ENCODE measurements at regions not wholly inside any gene's neighbourhood (a gene's known extent, or its start where the extent isn't known, plus 50 kb on each side); places are given as distances from the start of the nearest gene placed in this dataset.
A peak's percentile ranks its signal among the peaks of the same experiment; 100 is the strongest.

DNA sequence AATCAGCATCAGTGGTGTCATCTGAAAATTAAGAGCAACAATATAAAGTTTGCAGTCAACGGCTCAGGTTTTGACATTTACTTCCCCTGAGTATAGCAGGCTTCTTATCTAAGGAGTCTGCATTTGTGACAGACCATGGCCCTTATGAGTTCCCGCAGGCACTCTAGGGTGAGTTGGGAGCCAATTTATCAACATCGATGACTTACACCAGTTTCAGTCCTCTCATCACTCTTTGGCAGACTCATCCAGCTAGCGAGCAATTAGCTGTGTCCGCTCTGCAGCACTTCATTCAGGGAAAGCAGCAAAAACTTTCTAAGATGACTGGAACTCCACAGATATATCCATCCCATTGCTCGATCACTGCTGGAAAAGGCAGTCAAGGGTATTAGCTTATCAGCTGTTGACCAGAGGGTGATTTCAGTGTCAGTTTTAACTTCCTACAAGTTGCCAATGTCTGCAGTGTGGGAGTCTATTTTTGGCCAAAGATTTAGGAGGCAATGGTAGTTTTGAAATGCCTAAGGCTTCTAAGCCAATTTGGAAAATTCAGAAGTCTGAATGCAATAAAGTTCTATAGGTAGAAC lies 625.1 kb upstream of the TENM3 start:
- no peak overlapping the region for H3K23ac ChIP-seq (ENCODE audit: low read depth, low read length, poor library complexity)
- no peak overlapping the region for H2BK12ac ChIP-seq (ENCODE audit: low read length)
- no CpG with 5 or more reads among the region's 6 CpGs for WGBS, 2 donors (ENCODE audit: extremely low coverage in 2 of 2, insufficient read length in 2 of 2, insufficient replicate concordance in 1 of 2)
- H3K27ac ChIP-seq (replicated peaks; ENCODE audit: low read length), result no peak overlapping the region
- H3K18ac ChIP-seq (ENCODE audit: low read length), result no peak overlapping the region
- no peaks in the 10 kb centered on the region for H3K36me3 ChIP-seq (replicated peaks in 1 of 2; ENCODE audit: control insufficient read depth in 2 of 2, insufficient read depth in 2 of 2, low read length in 2 of 2)
- no peak overlapping the region for H3K4ac ChIP-seq (ENCODE audit: low read length)
- no peaks in the 10 kb centered on the region for H3K27me3 ChIP-seq (ENCODE audit: control insufficient read depth in 3 of 3, insufficient read depth in 3 of 3, low read depth in 1 of 3, low read length in 3 of 3)
- no peak overlapping the region for H3K9ac ChIP-seq (ENCODE audit: low read depth, low read length, poor library complexity)
- DNase-seq (ENCODE audit: low spot score), result no peak
- H3K9me3 ChIP-seq (replicated peaks in 1 of 2; ENCODE audit: control insufficient read depth in 2 of 2, insufficient read depth in 1 of 2, low read depth in 1 of 2, low read length in 2 of 2), result no peaks in the 10 kb centered on the region
- H3K14ac ChIP-seq (ENCODE audit: low read length), result no peak overlapping the region
- H4K8ac ChIP-seq (ENCODE audit: low read depth, low read length), result no peak overlapping the region
- H2BK5ac ChIP-seq (ENCODE audit: low read length), result no peak overlapping the region
- no peak overlapping the region for H2AFZ ChIP-seq (ENCODE audit: low read length)
- H4K91ac ChIP-seq (ENCODE audit: low read depth, low read length, poor library complexity), result no peak overlapping the region
- H2BK120ac ChIP-seq (ENCODE audit: low read depth, low read length), result no peak overlapping the region
- H3K79me1 ChIP-seq (ENCODE audit: low read depth, low read length), result no peaks in the 10 kb centered on the region
- H2AK5ac ChIP-seq (ENCODE audit: low read depth, low read length), result no peak overlapping the region
- no peak overlapping the region for H2BK15ac ChIP-seq (ENCODE audit: low read length)
- H3K4me3 ChIP-seq (ENCODE audit: low read length in 2 of 2), result no peak overlapping the region
- no peak overlapping the region for H3K4me2 ChIP-seq (ENCODE audit: insufficient read depth, low read length, poor library complexity, severe bottlenecking)
- no peaks in the 10 kb centered on the region for H3K4me1 ChIP-seq (ENCODE audit: control insufficient read depth in 2 of 2, insufficient read depth in 1 of 2, low read depth in 1 of 2, low read length in 2 of 2)

DNA sequence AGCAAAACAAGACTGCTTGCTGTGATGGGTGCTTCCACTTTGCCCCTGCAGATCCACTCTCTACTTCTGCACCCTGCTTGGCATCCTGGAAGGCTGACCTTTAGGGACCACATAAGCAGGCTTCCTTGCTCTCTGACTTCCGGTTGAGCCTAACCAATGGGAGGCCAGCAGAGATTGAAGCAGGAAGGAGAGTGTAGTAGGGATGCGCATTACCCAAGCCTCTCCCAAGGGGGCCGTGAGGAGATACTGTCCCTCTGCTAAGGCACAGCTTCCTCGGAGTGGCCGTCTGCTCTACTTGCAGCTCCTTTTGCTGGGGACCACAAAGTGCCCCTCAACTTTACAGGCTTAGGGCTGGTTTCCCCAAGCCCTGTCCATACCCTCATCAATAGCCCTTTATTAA lies 624.3 kb upstream of the TENM3 start:
- Histone ChIP-seq H2AFZ (ENCODE audit: low read length) (no peak overlapping the region), H3K4ac (ENCODE audit: low read length) (no peak overlapping the region), H2BK12ac (ENCODE audit: low read length) (no peak overlapping the region), H3K4me2 (ENCODE audit: insufficient read depth, low read length, poor library complexity, severe bottlenecking) (no peak overlapping the region), H3K36me3 (replicated peaks in 1 of 2; ENCODE audit: control insufficient read depth in 2 of 2, insufficient read depth in 2 of 2, low read length in 2 of 2) (no peaks in the 10 kb centered on the region), H2BK120ac (ENCODE audit: low read depth, low read length) (no peak overlapping the region), H3K23ac (ENCODE audit: low read depth, low read length, poor library complexity) (no peak overlapping the region), H3K9me3 (replicated peaks in 1 of 2; ENCODE audit: control insufficient read depth in 2 of 2, insufficient read depth in 1 of 2, low read depth in 1 of 2, low read length in 2 of 2) (no peaks in the 10 kb centered on the region), H2BK5ac (ENCODE audit: low read length) (no peak overlapping the region), H4K91ac (ENCODE audit: low read depth, low read length, poor library complexity) (no peak overlapping the region), H3K4me3 (ENCODE audit: low read length in 2 of 2) (no peak overlapping the region), H2BK15ac (ENCODE audit: low read length) (no peak overlapping the region), H3K14ac (ENCODE audit: low read length) (no peak overlapping the region), H3K18ac (ENCODE audit: low read length) (no peak overlapping the region), H2AK5ac (ENCODE audit: low read depth, low read length) (no peak overlapping the region), H3K4me1 (ENCODE audit: control insufficient read depth in 2 of 2, insufficient read depth in 1 of 2, low read depth in 1 of 2, low read length in 2 of 2) (no peaks in the 10 kb centered on the region), H3K79me1 (ENCODE audit: low read depth, low read length) (no peaks in the 10 kb centered on the region), H3K27me3 (ENCODE audit: control insufficient read depth in 3 of 3, insufficient read depth in 3 of 3, low read depth in 1 of 3, low read length in 3 of 3) (no peaks in the 10 kb centered on the region), H4K8ac (ENCODE audit: low read depth, low read length) (no peak overlapping the region), H3K9ac (ENCODE audit: low read depth, low read length, poor library complexity) (peak overlapping the region; percentile 22), H3K27ac (replicated peaks; ENCODE audit: low read length) (no peak overlapping the region)
- no peak for DNase-seq (ENCODE audit: low spot score)
- WGBS, 2 donors (ENCODE audit: extremely low coverage in 2 of 2, insufficient read length in 2 of 2, insufficient replicate concordance in 1 of 2), result no CpG with 5 or more reads among the region's 5 CpGs

DNA sequence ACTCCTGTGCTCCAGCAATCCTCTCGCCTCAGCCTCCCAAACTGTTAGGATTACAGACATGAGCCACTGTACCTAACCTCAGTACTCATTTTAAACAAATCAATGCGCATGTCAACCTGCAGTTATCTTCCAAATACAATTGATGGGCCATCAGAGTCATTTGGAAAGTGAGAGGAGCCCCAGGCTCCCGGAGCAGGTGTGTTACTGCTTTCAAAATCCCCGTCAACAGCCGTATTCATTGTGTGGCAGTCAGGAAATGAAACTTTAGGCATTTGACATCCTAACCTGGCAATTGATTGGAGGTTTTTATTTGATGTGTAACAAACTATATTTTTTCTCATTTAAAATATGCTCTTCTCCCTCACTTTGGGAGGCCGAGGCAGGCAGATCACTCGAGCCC lies 623.6 kb upstream of the TENM3 start:
- Histone ChIP-seq H3K4me1 (ENCODE audit: control insufficient read depth in 2 of 2, insufficient read depth in 1 of 2, low read depth in 1 of 2, low read length in 2 of 2) (no peaks in the 10 kb centered on the region), H2BK120ac (ENCODE audit: low read depth, low read length) (no peak overlapping the region), H4K8ac (ENCODE audit: low read depth, low read length) (no peak overlapping the region), H4K91ac (ENCODE audit: low read depth, low read length, poor library complexity) (no peak overlapping the region), H3K27ac (replicated peaks; ENCODE audit: low read length) (no peak overlapping the region), H2AFZ (ENCODE audit: low read length) (no peak overlapping the region), H3K23ac (ENCODE audit: low read depth, low read length, poor library complexity) (no peak overlapping the region), H3K4me2 (ENCODE audit: insufficient read depth, low read length, poor library complexity, severe bottlenecking) (no peak overlapping the region), H3K9me3 (replicated peaks in 1 of 2; ENCODE audit: control insufficient read depth in 2 of 2, insufficient read depth in 1 of 2, low read depth in 1 of 2, low read length in 2 of 2) (no peaks in the 10 kb centered on the region), H2BK12ac (ENCODE audit: low read length) (no peak overlapping the region), H3K36me3 (replicated peaks in 1 of 2; ENCODE audit: control insufficient read depth in 2 of 2, insufficient read depth in 2 of 2, low read length in 2 of 2) (no peaks in the 10 kb centered on the region), H3K14ac (ENCODE audit: low read length) (no peak overlapping the region), H2BK5ac (ENCODE audit: low read length) (no peak overlapping the region), H2BK15ac (ENCODE audit: low read length) (no peak overlapping the region), H3K4ac (ENCODE audit: low read length) (no peak overlapping the region), H3K4me3 (ENCODE audit: low read length in 2 of 2) (no peak overlapping the region), H3K18ac (ENCODE audit: low read length) (no peak overlapping the region), H3K79me1 (ENCODE audit: low read depth, low read length) (no peaks in the 10 kb centered on the region), H2AK5ac (ENCODE audit: low read depth, low read length) (no peak overlapping the region), H3K27me3 (ENCODE audit: control insufficient read depth in 3 of 3, insufficient read depth in 3 of 3, low read depth in 1 of 3, low read length in 3 of 3) (no peaks in the 10 kb centered on the region), H3K9ac (ENCODE audit: low read depth, low read length, poor library complexity) (no peak overlapping the region)
- no peak for DNase-seq (ENCODE audit: low spot score)
- WGBS, 2 donors (ENCODE audit: extremely low coverage in 2 of 2, insufficient read length in 2 of 2, insufficient replicate concordance in 1 of 2), result no CpG with 5 or more reads among the region's 7 CpGs

DNA sequence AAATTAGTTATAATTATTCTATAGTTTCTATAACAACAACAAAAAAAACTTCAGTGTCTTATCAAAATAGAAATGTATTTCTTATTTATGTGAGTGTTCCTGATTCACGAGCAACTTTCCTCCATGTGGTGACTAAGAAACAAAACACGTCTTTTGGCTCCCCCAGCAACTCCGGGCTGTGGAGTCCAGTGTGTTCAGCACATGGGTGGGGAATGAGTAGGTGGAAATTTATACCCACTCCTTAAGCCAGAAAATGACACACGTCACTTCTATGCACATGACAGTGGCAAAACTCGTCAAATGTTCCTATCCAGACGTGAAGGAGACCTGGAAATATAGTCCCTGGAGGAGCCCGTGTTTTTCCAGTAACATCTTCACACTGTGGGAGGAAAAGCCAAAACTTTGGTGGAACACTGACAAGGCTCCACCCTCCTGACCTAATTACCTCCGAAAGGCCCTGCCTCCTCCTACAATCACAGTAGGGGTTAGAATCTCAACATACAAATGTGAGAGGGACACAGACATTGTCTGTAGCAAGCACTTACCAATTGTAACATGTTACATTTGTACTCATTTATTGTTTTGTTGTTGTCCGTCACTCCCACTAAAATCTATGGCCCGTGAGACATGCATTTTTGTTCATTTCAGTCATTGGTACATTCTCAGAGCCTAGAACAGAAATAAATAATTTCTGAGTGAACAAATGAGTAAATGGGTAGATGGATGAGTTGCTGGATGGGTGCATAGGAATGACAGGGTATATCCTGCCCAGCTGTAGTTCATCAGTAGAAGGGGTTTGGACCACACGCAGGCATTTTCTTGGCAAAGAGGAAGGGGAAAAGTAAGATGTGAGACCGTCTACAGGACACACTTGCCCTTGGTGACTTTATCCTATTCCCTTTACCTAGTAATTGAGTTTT lies 605.8 kb upstream of the TENM3 start:
- no peak overlapping the region for H4K91ac ChIP-seq (ENCODE audit: low read depth, low read length, poor library complexity)
- WGBS, 2 donors (ENCODE audit: extremely low coverage in 2 of 2, insufficient read length in 2 of 2, insufficient replicate concordance in 1 of 2), result no CpG with 5 or more reads among the region's 12 CpGs
- H3K4me3 ChIP-seq (ENCODE audit: low read length in 2 of 2), result no peak overlapping the region
- H3K79me1 ChIP-seq (ENCODE audit: low read depth, low read length), result no peaks in the 10 kb centered on the region
- no peak overlapping the region for H3K18ac ChIP-seq (ENCODE audit: low read length)
- peaks cover 0 to 3% of the 10 kb centered on the region in 2 donors for H3K4me1 ChIP-seq (ENCODE audit: control insufficient read depth in 2 of 2, insufficient read depth in 1 of 2, low read depth in 1 of 2, low read length in 2 of 2)
- H3K36me3 ChIP-seq (replicated peaks in 1 of 2; ENCODE audit: control insufficient read depth in 2 of 2, insufficient read depth in 2 of 2, low read length in 2 of 2), result no peaks in the 10 kb centered on the region
- H2BK120ac ChIP-seq (ENCODE audit: low read depth, low read length), result no peak overlapping the region
- no peak overlapping the region for H4K8ac ChIP-seq (ENCODE audit: low read depth, low read length)
- H2BK5ac ChIP-seq (ENCODE audit: low read length), result no peak overlapping the region
- no peak overlapping the region for H3K23ac ChIP-seq (ENCODE audit: low read depth, low read length, poor library complexity)
- H3K4ac ChIP-seq (ENCODE audit: low read length), result no peak overlapping the region
- H3K27ac ChIP-seq (replicated peaks; ENCODE audit: low read length), result no peak overlapping the region
- no peak overlapping the region for H3K14ac ChIP-seq (ENCODE audit: low read length)
- H2BK12ac ChIP-seq (ENCODE audit: low read length), result no peak overlapping the region
- no peaks in the 10 kb centered on the region for H3K27me3 ChIP-seq (ENCODE audit: control insufficient read depth in 3 of 3, insufficient read depth in 3 of 3, low read depth in 1 of 3, low read length in 3 of 3)
- no peak for DNase-seq (ENCODE audit: low spot score)
- H2AK5ac ChIP-seq (ENCODE audit: low read depth, low read length), result no peak overlapping the region
- H2AFZ ChIP-seq (ENCODE audit: low read length), result no peak overlapping the region
- H3K9me3 ChIP-seq (replicated peaks in 1 of 2; ENCODE audit: control insufficient read depth in 2 of 2, insufficient read depth in 1 of 2, low read depth in 1 of 2, low read length in 2 of 2), result no peaks in the 10 kb centered on the region
- H3K4me2 ChIP-seq (ENCODE audit: insufficient read depth, low read length, poor library complexity, severe bottlenecking), result no peak overlapping the region
- no peak overlapping the region for H3K9ac ChIP-seq (ENCODE audit: low read depth, low read length, poor library complexity)
- no peak overlapping the region for H2BK15ac ChIP-seq (ENCODE audit: low read length)

All from neuronal stem cell (in vitro differentiated cells).